ENCODE measurements at regions not wholly inside any gene's neighbourhood (a gene's known extent, or its start where the extent isn't known, plus 50 kb on each side); places are given as distances from the start of the nearest gene placed in this dataset.

DNA sequence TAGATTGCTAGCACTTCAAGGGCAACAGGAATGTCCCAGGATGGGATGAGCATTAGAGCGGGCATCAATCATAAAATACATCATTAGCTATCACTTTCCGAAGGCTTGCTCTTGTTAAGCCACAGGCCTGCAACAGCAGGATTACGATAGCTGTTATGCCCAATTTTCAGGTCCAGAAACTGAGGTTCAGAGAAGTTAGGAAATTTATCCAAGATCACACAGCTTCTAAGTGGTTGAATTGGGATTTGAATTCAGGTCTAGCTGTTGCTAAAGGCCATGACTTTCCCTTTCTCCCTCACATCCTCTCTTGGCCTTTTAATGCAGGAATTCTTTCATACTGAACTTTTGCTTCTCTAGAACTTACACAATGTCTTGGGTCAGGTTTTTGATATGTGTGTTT, 119.4 kb upstream of the ERCC6L2 start:
- no peak for DNase-seq

DNA sequence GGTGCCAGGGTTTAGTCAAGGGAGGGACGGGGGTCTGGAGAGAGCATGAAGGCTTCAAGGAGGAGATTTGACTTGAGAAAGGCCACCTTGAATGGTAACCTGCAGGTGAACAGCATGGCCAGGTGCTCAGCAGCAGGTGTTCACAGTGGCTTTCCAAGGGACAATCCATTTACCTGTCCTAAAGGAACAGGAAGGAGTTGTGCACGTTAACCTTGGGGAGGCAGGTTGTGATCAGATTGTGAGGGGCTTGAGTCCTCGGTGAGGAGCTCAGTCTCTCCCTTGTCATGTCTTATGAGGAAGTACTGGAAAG, 120.1 kb upstream of the ERCC6L2 start:
- no peak for DNase-seq

DNA sequence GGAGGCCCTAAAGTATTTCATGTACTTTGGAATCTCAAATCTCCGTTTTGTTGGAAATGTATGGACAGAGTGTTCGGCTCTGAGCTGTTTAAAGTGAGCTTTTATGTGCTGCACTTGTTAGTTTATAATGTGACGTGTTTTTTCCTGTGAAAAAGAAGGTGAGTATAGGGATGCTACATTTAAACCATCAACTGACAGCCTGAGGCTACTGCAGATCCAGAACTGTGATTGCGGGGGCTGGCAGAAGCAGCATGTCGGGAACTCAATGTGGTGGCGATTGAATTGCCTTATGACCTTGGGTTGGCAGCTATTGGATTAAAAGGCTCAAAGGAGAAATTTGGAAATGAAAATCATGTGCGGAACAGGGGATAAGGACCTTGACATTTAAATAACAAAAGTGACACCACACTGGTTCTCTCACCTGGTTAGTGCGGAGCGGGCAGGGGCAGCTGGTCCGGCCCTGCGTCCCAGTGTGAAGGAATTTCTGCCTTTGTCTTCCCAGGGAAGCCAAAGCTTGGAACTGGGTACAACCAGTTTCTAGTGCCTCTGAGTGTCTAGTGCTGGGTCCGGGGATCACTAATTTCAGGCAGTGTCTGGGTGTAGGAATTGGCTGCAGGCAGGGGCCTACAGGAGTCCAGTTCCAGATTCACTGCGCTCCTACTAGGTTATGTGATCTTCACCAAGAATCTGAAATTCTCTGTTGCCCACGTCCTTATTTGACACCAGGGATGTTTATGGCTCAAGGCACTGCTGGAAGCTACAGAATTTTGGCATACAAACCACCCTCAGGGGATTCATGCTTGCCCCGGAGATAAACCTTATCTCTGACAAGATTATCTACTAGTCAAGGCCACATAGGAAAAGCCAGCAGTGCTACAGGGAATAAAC, 120.7 kb upstream of the ERCC6L2 start:
- DNase-seq = no peak

DNA sequence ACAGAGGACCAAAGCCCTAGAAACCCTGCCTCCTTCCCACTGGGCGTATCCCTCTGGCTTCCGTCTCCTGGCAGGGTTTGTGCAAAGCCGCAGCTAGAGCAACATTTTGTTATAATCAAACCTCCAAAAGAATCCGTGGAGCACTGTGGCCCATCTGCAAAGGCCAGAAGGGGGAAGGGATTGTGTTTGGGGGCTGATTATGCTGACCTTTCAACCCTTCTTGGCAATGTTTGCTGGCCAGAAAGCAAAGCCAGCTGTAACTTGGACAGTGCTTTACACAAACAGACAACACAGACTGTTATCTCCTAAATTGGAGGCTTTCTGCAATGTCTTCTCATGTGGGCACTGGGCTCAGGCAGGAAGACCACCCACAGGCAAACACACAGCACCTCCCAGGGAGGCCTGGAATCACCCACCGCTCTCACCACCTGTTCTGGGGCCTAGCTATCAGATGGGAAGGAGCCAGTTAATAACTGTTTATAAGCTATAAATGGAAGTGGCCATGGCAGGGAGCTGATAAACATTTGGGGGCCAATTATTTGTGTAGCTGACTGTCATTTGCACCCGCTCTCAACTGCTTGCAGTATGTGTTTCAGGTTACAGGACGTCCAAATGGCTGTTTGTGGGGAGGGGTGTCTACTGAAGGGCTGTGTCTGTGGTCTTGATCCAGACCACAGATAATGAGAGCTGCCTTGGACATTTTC, 121.6 kb upstream of the ERCC6L2 start:
- DNase-seq = no peak

DNA sequence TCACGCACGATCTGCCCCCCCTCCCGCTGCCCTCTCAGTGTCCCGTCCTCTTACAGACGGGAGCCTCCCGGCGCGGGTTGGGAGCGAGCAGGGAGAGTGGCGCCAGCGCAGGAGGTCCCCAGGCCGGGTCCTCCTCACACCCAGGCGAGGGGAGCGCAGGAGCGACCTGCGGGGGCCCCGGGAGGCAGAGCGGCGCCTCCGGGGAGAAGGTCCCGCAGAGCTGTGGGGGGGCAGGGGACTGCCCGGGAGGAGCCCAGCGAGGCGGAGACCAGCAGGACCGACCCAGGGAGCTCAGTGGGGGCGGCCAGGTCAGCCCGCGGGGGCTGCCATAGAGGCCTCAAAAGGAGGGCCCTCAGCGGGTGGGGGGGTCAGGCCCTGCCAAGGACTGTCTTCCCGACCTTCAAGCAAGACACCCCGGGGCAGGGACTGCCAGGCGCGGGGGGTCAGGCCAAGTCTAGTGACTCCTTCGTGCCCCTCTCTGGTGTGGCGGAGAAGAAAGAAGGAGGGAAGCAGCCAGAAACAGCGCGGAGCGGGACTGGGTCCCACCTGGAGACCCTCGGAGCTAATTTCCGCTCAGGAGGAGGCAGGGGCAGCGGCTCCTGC, 123.3 kb upstream of the ERCC6L2 start:
- no peak for DNase-seq

DNA sequence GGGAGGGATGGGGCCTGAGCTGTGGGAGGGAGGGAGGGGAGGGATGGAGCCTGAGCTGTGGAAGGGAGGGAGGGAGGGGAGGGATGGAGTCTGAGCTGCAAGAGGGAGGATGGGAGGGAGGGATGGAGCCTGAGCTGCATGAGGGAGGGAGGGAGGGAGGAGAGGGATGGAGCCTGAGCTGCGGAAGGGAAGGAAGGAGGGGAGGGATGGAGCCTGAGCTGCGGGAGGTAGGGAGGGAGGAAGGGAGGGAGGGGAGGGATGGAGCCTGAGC, 124.0 kb upstream of the ERCC6L2 start:
- no peak for DNase-seq

DNA sequence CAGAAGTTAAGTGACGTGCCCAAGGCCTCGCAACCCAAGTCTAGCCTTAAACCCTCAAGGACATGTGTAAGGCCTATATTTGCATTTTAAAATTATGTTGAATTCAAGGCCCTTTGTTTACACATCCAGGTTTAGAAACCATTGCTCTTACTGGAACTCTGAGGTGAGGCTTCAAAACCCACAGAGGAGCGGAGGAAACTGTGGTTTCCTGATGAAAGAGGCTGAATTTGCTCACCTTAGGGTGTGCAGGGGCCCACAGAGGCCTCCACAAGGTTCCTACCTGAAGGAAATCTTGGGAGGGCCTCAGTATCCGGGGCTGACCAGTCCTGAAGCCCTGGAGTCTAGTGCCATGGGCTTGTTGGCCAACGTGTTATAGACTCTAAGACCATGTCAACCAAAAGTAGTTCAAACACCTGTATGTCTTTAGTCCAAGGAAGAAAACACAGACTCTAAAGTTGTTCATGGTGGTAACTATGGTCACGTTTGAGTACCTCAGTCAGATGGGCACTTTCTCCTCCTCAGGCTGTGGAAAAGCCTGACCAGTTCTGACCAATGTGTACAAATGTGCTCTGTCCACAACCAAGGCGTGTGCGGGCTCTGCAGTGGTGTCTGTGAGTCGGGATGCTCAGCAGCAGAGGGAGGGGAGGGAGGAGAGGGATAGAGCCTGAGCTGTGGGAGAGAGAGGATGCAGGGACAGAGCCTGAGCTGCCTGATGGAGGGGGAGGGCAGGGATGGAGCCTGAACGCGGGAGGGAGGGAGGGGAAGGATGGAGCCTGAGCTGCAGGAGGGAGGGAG, 124.6 kb upstream of the ERCC6L2 start:
- peak in 1 of 2 experiments; percentile 15 for DNase-seq

DNA sequence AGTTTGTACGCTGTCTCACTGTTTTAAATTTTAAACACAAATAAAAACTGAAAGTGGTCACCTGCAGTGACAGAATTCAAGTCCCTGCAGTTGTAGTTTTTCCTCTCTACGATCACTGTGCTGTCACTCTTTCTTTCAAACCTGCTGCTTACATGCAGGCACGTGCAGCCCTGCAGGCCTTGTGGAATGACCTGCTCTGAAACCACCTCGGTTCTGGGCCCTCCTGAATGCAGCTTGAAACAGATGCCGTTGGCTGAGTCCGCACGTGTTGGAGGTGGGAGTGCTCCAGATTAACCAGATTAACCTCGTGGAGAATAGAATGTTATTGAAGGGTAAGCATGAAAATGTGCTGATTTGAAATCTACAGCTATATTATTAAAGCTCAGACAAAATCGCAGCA, 126.0 kb upstream of the ERCC6L2 start:
- no peak for DNase-seq

DNA sequence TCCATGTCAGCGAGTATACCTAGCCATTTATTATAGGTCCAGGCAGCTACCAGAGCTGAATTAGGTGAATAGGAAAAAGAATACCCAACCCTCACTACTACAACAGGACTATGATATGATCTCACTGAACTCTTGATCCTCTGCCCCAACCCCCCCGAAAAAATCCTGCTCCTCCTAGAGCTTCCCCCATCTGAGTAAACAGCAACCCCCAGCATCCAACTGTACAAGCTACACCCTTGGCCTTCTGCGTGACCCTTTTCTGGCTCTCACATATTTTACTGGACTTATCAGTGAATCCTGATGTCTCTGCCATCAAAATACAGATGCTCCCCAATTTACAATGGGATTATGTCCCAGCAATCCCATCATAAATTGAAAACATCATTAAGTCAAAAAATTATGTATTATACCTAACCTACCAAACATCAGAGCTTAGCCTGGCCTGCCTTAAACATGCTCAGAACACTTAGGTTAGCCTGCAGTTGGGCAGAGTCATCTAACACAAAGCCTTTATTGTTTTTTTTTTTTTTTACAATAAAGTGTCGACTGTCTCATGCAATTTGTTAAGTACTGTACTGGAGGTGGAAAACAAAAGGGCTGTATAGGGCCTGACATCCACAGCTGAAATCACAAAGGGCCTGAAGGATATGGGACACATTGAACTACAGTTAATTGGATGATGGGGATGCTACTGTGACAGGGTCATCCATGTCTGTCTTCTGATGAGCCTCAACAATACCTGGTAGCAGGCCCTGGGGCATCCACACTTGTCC, 128.9 kb upstream of the ERCC6L2 start:
- DNase-seq = no peak

DNA sequence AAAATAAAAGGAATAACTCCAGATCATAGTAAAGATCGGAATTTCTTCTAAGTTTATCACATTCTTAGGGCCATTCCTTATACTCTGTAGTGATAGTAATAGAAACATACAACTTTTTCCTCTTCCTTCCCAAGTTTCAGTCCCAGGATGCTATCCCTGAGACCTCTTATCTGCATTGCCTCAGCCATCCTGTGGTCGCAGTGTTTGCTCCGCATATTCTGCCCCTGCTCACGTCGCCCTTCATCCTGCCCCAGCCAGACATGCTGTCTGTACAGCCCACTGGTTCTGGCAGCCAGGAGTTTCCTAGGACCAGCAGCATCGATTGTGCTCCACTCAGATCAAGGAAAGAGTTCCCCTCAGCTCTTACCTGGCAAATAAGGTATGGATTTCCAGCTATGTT, 132.7 kb upstream of the ERCC6L2 start:
- no peak for DNase-seq

DNA sequence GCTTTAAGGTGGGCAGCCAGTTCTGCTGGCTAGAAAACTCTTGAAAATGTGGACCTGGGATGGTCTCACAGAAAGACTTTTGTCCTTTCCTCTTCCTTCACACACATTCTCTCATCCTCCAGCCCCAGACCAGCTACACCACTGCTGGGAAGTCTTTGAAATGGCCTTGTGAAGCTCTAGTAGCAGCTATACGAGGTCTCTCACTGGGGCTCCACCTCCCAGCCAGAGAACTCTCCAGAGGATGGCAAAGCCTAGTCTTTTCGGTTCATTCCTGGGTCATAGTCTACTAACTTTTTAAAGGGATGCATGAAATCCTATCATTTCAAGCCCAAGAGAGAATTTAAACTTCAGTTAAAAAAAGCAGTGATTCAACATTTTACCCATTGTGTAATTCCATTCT, 133.9 kb upstream of the ERCC6L2 start:
- no peak for DNase-seq

DNA sequence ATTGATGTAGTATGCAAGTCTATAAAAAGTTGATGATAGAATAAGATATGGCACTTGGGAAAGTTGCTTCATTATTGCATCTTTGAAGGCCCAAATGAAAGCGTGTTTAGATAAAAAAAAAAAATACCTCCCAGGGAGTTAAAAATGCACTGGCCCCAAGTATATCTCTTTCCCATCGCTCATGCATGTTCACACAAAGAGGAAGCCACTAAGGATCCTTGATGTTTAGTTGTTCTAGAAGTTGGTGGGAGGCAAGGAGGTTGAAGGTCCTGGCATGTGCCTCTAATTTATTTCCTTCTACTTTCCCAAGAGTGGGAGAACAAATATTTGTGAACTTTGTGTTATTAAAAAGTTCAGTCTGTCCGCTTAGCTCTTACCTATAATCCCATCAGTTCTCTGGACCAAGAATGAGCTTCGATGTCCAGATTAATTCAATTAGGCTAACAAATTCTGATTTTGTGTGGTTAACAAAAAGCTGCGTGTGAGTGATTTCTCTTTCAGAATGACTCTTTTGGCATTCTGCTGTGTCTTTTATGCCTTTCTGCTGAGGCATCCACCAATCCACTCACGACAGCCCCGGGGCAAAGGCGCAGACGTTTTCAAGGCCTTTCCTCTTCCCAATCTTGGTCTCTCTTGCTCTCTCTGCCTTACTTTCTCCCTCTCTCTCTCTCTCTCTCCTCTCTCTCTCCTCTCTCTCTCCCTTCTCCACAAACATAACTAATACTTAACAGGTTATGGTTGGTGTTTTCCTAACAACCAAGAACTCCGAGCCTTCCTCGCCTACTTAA, 135.1 kb upstream of the ERCC6L2 start:
- DNase-seq = no peak

DNA sequence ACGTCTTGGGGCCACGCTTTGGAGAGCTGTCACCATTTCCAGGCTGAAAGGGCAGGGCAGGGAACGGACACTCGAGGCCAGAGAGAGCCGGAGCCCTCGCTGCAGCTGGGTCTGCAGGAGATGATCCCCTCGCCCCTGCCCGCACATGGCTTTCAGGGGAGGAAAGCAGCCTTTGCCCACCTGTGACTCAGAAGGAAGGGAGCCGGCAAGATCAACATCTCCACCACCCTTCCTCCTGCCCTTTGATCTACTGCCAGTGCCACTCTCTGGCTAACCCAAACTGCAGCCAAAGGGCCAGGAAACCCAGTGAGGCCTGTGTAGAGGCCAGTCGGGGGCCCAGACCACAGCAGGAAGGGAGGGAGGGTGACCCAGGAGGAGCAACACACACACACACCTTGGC, 137.1 kb upstream of the ERCC6L2 start:
- no peak for DNase-seq

DNA sequence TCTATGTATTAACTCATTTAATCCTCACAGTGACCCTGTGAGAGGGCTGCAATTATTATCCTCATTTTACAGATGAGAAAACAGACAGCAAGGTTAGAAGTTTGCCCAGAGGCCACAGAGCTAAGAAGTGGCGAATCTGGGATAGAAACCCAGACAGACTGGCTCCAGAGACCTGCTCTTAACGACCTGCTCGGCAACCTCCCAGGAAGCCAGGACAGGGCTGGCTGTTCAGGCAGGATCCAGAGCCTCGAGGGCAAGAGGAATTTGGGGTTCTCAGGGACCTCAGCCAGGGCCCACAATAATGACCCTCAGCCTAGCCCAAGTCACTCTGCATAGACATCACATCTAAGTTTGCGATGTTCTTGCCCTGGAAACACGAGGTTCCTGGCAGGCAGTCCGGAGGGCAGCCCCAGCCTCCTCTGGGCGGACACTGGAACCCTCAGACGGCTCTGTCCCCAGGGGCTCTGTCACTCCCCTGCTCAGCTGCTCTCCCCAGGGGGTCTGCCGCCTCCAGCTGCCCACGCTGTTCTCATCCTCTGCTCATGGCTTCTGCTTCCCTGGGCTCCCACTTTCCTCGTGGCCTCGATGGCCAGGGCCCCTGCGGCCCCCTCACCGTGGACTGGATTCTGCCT, 138.5 kb upstream of the ERCC6L2 start:
- DNase-seq = no peak

DNA sequence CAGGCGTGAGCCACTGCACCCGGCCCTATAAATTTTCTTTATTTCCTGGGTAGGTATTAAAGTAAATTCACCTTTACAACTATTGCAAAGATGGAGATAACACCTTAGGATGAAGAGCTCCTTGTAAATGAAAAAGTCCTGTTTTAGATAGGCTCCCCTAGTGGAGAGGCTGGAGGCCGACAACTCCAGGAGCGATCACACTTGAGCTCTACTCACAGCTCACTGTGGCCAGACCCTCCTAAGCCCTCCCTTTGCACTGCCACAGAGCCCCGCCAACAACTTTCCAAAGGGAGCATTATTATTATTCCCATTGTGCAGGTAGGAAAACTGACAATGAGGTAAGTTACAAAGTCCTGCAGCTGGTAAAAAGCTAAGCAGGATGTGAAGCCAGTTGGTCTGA, 139.1 kb upstream of the ERCC6L2 start:
- DNase-seq = no peak

DNA sequence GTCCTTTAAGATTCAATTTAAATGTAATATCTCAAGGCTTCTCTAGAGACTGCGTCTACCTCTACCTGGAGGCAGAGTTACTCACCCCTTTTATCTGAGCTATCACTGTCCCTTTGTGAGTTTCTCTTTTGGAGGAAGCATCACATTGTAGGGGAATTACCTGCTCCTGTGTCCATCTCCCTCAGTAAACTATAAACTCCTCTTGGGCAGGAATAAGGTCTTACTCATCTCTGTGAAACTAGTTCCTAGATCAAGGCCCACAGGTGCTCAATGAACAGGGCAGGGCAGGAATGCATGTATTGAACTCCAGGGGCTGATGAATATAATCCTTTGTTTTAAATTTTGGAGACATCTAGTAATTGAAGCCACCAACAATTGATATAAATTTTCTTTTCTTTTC, 139.8 kb upstream of the ERCC6L2 start:
- DNase-seq = no peak

DNA sequence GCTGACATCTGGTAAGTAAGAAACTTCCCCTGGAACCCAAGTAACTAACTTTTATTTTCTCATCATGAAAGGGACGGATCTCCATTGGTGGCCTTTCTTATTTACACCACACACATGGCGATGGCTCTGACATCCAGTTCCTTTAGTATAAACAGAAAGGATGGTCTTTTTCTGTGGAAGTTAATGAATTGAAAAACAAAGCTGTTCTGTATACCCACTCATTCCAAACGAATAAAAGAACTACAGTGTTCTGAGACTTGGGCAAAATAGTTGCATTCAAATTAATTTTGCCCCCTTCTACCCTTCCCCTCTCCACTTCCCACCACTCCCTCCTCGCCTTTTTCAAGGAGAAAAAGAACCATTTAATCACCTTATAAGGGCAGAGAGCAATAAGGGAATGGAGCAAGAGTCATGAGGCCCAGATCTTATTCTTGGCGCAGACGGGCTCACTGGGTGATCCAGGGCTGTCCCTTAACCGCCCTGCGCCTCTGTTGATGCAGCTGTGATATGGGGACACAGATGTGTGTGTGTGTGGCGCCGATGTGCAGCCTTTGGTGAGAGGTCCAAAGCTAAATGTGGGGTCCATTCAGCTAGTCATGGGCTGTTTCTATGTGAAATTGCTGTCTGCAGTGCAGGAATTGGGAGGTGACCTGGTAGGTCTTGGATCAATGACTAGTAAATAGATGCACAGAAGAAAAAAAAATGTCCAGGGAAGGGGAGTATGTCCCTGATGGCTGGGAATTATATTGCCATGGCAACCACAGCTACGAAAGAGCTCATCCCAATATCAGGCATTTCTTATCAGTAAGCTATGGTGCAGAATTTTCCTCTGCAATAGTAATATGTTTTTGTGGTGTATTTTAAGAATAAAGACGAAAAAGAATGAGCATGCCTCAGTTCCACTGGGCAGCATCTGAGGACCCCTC, 141.5 kb upstream of the ERCC6L2 start:
- no peak for DNase-seq

DNA sequence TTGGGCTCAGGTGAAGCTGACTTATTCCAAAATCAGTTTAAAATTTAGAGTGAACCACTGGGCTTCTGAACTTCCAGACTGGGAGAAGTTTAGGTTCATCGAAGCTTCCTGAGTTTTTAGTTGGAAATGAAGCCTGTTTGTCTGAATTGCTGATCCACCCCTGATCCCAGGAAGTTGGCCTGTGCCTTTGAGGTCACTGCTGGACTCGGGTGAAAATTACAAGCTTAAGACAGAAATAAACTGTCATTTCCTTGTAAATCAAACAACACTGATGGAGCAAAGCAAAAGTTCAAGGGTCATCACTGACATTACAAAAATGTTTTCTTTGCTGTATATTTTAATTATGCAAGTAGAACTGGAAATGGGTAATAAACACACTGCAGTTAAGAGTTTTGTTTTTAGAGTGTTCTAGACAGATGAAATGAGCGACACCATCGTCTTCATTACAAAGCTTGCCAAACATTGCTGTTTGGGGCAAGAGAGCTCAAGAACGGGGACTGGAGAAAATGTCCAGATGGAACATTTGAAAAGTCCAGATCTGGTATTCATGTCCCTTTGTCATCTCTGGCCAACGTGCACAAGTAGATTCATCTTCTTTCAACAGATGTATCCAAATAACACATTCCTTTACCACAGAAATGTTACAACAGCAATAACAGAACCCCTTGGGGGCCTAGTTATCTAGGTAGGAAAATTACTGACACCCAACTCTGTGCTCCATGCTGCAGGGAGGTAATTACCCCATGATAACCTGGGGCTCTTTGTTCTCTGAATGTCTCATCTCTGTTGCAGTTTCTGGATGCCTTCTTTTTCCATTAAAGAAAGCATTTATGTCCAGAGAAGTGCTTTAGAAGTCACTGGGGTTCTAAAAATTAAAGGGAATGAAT, 142.4 kb upstream of the ERCC6L2 start:
- no peak for DNase-seq

DNA sequence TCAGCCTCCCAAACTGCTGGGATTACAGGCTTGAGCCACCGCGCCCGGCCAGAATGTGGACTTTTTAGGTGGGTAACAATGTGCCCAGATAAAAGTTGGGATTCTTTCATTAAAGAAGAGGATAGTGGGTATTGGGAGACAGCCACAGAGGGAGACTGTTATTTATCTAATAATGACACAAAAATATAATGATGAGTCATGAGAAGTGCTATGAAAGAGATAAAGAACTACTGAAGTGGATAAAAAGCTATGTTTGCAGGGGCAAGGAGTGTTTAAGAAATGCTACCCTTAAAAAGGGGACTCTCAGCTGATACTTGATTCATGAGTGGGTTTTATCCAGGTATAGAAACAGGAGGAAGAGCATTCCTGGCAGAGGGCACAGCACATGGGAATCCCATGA, 143.6 kb upstream of the ERCC6L2 start:
- DNase-seq = no peak

All from stimulated activated CD4-positive, alpha-beta T cell treated with anti-CD3 and anti-CD28 coated beads, Interleukin-4, amount 100 ng/mL, for 4 hours (primary cell).